CMK (cell line): ENCODE measurements at regions not wholly inside any gene's neighbourhood (a gene's known extent, or its start where the extent isn't known, plus 50 kb on each side); places are given as distances from the start of the nearest gene placed in this dataset.

Experiments
- DNase-seq: peaks from one replicate; pipeline ENCODE4 v3.0.0-alpha.2; 2010; ENCODE audit warnings: low read depth

DNA sequence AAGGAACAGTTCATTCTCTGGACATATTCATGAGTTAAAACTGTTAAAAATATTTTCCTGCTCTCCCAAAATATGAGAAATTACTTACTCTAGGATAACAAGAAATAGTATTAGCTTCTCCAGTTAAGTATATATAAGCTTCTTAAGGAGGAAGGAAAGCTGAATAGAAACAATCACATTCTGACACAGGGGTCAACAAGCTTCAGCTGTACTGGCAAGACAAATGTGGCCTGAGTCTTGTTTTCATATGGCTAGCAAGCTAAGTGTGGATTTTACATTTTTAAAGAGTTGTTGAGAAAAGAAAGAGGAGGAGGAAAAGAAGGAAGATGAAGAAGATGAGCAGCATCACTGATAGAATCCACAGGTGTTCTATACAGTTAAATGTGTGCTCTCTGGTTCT is 313.8 kb downstream of the ZPLD1 start:
- no peak for DNase-seq

DNA sequence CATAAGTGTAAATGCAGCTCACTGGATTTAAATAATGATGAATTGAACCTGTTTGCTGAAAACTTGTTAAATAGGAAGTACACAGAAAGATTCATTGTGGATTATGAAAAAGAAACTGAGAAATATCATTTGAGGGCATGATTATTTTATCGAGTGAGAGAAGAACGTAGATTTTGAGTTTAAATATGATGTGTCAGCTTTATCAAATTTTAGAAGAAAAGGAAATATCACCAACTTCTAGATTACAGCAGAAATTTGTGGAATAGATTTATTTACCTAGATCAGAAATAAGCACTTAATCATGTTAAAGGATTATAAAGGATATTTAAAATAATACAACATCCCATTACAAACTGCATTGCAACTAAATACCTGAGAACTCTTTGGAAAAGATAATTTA is 315.5 kb downstream of the ZPLD1 start:
- DNase-seq: no peak

DNA sequence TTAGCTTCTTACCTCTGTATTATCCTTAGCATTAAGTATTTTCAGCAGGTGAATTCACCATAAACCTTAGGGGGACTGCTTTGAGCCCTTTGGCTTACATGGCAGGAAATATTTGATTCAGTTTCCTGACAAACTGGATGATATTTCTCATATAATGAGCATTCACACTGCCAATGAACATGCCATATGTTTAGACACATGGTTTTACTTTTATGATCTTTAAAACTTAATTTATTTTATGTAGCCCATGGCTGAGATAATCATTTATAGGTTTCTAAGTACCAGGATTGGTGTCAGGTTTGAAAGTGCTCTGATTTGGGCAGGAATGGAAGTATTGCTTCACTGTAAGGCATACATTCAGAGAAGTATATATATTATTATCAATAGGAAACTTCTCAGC is 319.1 kb downstream of the ZPLD1 start:
- no peak for DNase-seq

DNA sequence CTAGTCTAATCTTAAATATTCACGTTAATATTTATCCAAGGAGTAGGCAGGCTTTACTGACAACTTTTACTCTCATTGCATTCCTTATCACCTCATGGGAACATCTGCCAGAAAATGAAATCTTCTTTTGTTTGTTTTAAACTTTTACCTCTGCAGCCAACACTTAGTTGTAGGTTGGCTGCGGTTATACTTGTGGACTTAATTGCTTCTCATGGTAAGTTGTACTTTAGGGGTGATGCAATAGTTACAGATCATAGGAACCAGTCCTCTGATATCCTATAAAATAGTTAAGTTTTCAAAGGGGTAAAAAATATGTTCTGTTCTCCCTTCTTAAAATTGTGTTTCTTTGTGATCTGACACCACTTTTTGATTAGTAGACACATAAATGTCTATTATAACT is 321.9 kb downstream of the ZPLD1 start:
- DNase-seq: no peak

DNA sequence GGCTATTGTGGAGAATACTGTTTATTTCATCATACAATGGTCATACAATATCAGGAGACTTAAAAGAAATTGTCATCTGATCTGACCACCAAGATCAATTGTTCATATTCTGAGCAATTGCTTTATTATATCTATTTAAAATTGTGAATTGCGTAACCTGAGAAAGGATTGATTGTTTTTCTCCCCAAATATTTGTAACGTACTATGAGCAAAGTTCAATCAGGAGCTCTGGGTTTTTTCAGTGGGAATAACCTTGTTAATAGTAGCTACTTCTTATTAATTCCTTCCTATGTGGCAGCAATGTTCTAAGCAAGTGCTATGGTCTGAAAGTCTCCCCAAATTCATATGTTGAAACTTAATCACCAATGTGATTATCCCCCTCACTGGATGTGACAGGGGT is 323.1 kb downstream of the ZPLD1 start:
- DNase-seq: no peak

DNA sequence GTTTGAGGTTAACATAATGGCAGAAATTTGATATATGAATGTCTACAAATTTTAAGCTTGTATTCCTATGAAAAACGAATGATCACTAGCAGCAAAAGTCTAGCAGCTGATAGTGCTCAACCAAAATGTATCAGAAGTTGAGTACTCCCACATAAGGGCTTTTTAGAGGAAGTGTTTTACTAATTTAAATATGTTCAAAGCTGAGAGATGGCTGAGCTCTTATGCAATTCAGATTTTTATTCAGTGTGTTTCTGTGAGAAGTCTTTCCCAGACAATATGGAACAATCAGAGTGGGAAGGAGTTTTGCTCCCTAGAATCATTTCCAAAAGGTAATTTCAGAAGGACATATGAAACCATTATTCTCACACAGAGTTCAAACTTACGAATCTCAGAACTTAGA is 327.0 kb downstream of the ZPLD1 start:
- no peak for DNase-seq

DNA sequence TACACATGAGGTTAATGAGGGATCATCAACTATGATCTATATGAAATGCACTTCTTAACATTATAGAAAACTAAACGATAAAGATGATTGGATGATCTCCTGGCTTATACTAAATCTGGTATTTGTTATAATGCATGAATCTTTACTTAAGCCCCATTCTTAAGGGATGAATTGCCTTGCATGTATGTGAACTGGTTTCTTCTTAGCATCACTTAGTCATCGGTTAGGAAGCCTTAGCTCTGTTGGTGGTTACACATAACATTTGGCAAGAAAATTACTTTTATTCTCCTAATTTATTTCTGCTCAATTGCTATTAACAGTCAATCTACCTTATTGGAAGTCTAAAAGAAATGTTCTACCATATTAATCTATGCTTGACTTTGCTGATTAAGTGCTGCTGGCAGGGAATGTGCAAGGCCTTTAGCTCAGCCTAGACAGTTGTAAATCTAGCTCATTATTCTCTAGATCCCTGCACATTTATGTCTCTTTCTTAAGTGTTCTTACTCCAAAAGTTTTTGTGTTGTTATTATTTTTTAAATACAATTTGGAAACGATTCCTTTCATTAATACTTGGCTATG is 356.0 kb downstream of the ZPLD1 start:
- DNase-seq: no peak

DNA sequence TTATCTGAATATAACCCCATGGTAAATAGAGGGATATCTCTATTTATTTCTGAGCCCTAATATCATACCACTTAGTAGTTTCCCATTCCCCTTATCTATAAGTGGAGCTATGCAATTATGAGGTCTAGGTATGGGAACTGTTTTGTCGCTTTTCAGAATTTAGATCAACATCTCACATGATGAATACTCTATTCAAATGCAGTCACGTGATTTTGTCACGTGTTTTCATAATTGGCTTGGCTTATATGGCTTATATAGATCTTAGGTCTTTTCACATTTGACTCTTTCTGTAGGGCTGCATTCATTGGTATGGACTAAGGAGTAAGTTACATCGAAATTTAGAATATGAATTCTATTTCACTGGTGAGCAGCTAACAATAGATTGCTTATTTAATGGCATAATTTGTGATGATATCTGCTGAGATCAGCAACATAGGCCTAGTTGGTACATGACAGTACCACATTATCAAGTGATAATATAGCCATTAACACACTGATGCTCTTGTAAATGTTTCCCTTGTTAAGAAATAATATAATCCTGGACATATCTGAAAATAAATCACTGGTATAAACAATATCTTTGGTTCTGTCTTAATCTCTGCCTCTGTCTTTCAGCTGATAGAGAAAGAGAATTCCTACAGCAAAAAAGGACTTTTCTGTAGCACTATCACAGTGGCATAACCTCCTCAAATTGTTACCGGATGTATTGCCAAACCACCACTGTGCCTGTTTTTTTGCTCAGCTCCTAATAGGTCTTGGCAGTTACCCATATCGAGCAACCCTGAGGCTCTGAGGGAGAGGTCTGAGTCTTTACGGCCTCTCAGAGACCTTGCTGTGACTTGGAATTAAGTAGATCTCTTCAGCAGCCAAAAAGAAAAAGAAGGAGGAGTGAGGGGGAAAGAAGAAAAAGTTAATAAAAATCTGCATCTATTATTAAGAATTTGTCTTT is 357.1 kb downstream of the ZPLD1 start:
- DNase-seq: no peak

DNA sequence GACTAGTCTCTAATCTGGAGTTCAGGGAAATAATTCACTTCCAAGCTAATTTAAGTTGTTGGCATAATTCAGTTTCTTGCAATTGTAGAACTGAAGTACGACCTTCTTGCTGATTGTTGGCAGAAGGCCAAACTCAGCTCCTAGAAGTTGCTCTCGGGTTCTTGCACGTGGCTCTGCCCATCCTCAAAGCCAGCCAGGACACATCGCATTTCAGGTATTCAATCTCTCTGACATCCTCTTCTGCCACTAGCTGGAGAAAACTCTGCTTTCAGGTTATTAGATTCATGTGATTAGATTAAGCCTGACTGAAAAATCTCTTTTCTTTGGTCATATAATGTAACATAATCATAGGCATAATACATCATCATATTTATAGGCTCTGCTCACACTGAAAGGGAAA is 362.0 kb downstream of the ZPLD1 start:
- no peak for DNase-seq

DNA sequence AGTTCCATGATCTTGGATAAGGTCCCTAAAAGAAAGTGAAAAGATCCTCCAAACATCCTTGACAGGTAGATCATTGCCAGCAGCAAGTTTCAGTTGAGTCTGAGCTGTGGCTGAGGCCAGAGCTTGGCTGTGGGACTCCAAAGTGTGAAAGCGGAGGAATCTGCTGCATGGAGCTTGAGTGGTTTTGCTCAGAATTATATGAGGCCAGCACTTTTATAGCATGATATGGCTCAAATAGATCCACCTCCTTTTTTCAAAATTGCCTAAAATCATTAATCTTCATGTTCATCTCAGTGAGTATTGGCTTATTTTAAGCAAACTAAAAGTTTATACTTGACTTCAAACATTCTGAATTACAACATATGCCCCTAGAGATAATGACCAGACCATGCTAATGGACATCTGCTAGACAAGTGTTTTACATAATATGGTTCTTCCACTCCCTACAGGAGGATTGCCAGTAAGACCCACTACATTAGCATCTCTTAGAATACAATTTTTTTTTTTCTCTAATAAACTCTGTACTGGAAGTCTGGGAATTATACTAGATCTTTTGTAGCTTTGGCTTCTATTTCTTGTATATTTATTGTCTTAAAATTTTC is 368.1 kb downstream of the ZPLD1 start:
- DNase-seq: no peak

DNA sequence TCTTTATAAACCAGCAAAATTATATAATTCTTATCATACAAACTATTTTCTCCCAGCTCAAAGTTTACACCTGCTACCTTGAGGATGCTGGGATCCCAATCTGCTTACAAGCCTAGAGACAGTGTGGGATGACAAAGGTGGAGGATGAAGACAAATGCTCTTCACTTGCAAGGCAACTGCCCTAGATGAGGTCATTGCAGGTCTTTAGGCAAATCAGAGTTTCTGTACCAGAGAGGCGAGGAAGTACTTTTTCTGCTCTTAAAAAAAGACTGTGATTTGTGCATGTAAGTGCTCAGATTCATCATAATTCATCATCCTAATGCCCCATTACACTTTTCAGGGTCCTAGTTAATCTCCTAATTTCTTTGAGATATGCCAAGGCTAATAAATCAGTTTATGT is 376.1 kb downstream of the ZPLD1 start:
- DNase-seq: no peak

DNA sequence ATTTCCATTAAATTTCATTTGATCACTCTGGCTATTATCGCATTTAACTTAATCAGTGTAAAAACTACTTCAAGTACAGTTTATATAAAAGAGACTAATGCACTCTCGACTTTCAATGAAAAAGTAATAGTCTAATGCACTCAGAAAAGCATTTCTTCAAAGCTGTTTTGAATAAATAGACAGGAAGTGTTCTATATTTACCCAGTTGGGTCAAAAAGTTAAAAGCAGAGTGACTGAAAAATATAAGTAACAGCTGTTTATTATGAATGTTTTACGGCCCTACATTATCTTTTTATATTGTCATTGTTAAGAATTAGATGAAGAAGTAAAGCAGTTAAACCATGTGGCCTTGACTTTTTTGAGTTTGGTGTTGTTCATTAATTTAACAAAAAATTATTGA is 391.8 kb downstream of the ZPLD1 start:
- no peak for DNase-seq

DNA sequence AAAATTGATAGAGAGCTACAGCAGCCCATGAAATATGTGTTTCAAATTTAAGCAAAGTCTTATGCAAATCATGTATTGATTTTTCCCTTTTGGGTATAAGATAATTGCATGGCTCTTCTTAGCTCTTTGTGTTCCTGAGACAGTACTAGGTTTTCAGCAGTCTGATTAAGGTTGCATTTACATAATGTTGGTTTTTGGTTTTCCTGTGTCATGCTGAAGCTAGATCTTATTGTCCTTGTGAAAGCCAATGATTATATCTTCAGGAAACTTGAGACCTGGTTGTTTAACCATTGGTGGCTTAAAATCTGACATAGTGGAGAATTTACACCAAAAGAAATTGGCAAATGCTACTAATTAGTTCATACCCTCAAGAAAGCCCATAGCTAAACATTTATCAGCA is 392.6 kb downstream of the ZPLD1 start:
- no peak for DNase-seq

DNA sequence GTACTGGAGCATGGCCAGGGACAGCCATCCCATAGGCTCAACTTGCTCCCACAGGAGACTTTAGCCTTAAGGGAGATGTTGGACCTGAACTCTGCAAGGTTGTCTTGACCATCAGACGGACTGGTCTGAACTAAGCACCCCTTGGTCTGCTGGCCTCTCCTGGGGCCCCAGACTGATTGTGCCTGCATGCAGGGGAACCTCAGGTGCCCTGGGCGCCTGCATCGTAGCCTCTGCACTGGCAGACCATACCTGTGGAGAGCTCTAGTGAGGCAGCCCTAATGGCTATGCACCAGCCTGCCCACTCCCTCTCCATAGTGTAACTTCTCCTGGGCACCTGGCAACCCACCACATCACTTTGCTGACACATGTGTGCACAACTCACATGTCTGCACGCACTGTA is 395.6 kb downstream of the ZPLD1 start:
- DNase-seq: no peak

DNA sequence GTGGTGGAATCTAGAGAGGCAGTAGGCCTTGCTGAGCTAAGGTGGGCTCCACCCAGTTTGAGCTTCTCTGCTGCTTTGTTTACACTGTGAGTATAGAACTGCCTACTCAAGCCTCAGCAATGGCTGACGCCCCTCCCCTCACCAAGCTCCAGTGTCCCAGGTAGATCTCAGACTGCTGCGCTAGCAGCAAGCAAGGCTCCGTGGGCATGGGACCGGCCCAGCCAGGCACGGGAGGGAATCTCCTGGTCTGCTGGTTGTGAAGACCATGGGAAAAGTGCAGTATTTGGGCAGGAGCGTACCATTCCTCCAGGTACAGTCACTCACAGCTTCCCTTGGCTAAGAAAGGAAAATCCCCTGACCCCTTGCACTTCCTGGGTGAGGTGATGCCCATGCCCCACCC is 407.1 kb downstream of the ZPLD1 start:
- no peak for DNase-seq

DNA sequence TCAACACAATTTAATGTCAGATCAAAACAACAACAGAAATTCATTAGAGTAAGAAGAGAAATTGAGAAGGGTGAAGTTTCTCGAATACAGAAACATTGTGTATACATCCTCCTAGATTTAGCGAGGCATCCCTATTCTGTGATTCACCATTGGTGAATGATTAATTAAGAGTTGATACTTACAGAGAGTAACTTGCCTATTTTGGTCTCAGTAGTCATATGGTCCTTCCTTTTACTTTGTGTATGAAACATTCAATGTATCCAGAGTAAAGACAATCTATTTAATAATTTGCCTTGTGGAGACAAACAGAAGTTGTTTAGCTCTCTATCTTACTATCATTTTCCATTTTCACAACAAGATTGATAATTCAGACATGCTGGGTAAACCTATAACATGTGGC is 432.0 kb downstream of the ZPLD1 start:
- DNase-seq: no peak

DNA sequence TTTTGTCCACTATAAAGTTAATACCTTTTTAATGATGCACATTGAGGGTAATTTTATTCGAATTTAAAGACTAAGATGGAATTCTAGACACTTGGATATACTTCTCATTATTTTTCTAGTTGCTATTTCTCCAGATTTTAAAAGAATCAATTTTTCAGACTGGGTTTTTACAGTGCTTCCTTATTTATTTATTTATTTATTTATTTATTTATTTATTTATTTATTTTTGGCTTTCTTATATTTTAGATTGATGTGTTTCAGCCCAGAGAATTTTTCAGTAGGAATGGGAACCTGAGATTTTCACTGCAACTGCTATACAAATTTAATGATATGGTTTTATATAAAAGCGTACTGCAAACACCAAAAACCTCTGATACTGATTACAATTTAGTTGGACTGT is 448.7 kb downstream of the ZPLD1 start:
- no peak for DNase-seq

DNA sequence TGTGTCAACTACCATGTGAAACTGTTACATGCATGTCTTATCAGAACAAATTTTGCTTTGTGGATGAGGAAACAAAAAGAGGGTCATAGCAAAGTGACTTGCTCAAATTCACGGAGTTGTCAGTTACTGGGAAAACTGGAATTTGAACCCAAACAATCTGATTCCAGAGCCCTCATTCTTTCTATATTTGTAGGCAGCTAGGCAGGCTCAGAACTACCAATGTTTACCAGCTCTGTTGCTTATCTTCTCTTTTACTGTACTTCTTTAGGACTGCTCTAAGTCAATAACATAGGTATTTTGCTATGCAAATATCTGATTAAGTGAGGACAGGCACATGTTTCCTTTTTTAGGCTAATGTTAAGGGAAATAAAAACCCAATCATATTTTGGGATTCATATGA is 450.5 kb downstream of the ZPLD1 start:
- no peak for DNase-seq

DNA sequence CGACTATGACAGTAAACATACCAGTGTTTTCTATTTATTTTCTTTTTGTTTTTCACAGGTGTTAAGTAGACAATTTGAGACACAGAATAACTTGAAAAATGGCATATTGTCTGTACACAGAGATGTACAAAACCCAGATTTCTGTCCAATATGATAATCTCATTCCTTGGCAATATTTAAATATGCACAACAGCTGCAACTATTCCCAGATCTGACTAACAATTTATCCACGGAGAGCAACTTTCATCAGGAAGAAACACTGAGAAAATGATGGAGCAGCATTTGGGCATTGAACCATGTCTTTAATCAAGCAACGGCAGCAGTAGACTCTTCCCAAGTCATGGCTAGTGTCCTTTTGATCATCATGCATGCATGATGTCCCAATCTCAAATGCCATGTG is 452.6 kb downstream of the ZPLD1 start:
- no peak for DNase-seq

DNA sequence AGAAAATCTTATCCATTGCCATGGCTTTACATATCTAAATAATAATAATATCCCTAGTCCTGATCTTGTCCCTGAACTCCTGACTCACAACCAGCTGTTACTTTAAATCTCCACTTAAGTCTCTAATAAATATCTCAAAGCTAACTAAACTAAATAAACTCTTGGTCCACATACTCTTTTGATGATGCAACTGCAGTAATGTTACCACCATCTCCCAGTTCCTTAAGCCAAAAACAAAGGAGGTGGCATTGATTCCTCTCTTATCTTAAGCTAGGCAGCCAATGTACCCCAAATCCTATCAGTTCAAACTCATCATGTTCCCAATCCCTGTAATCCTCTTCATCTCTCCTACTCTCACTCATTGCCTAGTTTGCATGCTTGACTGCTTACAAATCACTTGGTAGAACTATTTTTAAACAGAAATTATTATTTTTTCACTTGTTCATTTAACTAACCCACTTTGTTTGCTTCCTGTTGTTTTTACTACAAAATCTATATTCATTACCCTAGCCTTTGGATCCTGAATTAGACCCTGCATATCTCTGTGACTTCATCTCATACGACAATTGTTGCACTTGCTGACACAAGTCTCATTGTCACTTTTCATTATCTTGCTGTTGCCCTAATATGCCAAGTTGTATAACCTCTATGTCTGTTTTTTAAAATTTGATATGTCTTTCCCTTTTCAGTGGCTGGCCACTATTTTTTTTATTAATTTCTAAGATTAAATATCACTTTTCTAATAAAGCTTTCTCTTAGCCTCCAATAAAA is 462.2 kb downstream of the ZPLD1 start:
- DNase-seq: no peak

DNA sequence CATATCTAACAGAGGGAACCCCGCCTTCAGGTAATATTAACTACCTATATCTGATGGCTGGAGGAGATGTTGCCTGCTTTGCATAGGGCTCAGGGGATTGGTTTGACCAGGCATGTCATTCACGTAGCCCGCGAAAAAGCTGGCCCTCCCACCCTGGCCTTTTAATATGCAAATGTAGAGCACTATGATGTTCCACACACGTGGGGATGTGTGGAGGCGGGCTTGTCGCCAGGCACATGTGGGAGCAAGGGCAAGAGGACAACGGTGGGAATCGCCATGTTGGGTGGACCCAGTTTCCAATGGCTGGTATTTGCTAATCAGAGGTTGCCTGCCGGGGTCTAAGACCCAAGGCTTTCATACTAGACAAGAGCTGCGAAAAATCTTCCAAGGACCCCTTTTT is 469.8 kb downstream of the ZPLD1 start:
- DNase-seq: no peak

DNA sequence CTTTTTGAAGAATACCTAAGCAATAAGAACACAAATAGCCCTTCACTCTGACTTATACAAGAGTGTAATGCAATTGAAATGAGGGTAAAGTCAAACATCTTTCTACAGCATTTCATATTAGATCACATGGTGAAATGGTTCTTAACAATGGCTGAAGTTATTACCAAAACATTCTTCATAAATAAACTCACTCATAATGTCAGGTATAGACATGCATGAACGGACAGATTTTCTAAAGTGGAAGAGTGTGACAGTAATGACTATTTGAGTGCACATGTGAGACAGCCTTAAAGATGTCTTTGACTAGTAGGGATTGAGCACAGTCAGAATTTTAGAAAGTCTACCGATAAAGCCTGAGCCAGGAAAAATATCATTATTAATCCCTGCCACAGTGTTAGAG is 471.0 kb downstream of the ZPLD1 start:
- DNase-seq: no peak

DNA sequence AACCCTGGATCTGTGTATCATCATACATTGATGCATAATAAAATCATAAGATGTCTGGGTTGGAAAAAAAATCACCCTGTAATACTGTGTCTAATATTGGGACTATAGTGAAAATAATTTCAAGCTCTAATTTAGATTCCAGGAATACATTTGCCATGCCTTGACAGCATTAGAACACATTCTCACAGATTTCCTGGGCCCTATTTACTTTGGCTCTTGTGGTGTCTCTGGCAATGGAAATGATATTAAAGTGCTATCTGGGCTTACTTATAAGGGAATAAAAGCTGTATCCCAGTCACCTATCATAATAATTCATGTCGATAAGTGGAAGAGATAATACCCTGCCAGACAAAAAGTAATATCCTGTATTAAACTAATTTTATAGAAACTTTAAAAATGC is 472.0 kb downstream of the ZPLD1 start:
- DNase-seq: no peak
